ENCODE measurements at regions not wholly inside any gene's neighbourhood (a gene's known extent, or its start where the extent isn't known, plus 50 kb on each side); places are given as distances from the start of the nearest gene placed in this dataset.

- DNase-seq (ENCODE audit: extremely low read depth, low read depth) = no peak
- TF ChIP-seq CTCF (IDR thresholded peaks at IDR 0.05; ENCODE audit: low read depth, low read length, missing control alignments) = no peak
- no peak overlapping the region for H3K4me3 ChIP-seq (replicated peaks; ENCODE audit: low read depth, low read length)
Observed at GRCh38 chr17:69704935-69705334, 290.4 kb downstream of the MAP2K6 start.

- no peak overlapping the region for H3K4me3 ChIP-seq (replicated peaks; ENCODE audit: low read depth, low read length)
- no peak for DNase-seq (ENCODE audit: extremely low read depth, low read depth)
- no peak for TF ChIP-seq CTCF (IDR thresholded peaks at IDR 0.05; ENCODE audit: low read depth, low read length, missing control alignments)
Observed at GRCh38 chr17:69706127-69706526, 291.6 kb downstream of the MAP2K6 start.

- no peak for DNase-seq (ENCODE audit: extremely low read depth, low read depth)
- TF ChIP-seq CTCF (IDR thresholded peaks at IDR 0.05; ENCODE audit: low read depth, low read length, missing control alignments) = no peak
- H3K4me3 ChIP-seq (replicated peaks; ENCODE audit: low read depth, low read length) = no peak overlapping the region
Observed at GRCh38 chr17:69709441-69709840, 294.9 kb downstream of the MAP2K6 start.

- no peak for TF ChIP-seq CTCF (IDR thresholded peaks at IDR 0.05; ENCODE audit: low read depth, low read length, missing control alignments)
- DNase-seq (ENCODE audit: extremely low read depth, low read depth) = no peak
- H3K4me3 ChIP-seq (replicated peaks; ENCODE audit: low read depth, low read length) = no peak overlapping the region
Observed at GRCh38 chr17:69710926-69711325, 296.4 kb downstream of the MAP2K6 start.

- TF ChIP-seq CTCF (IDR thresholded peaks at IDR 0.05; ENCODE audit: low read depth, low read length, missing control alignments) = no peak
- DNase-seq (ENCODE audit: extremely low read depth, low read depth) = no peak
- H3K4me3 ChIP-seq (replicated peaks; ENCODE audit: low read depth, low read length) = no peak overlapping the region
Observed at GRCh38 chr17:69711541-69711940, 297.0 kb downstream of the MAP2K6 start.

GRCh38 chr17:69712801-69713311 lies 298.4 kb downstream of the MAP2K6 start:
- no peak for TF ChIP-seq CTCF (IDR thresholded peaks at IDR 0.05; ENCODE audit: low read depth, low read length, missing control alignments)
- DNase-seq (ENCODE audit: extremely low read depth, low read depth) = no peak
- no peak overlapping the region for H3K4me3 ChIP-seq (replicated peaks; ENCODE audit: low read depth, low read length)

GRCh38 chr17:69713815-69714214 lies 299.3 kb downstream of the MAP2K6 start:
- DNase-seq (ENCODE audit: extremely low read depth, low read depth) = no peak
- no peak overlapping the region for H3K4me3 ChIP-seq (replicated peaks; ENCODE audit: low read depth, low read length)
- no peak for TF ChIP-seq CTCF (IDR thresholded peaks at IDR 0.05; ENCODE audit: low read depth, low read length, missing control alignments)

All from HFF-Myc (cell line).